ENCODE measurements at regions not wholly inside any gene's neighbourhood (a gene's known extent, or its start where the extent isn't known, plus 50 kb on each side); places are given as distances from the start of the nearest gene placed in this dataset.
"Not testable (repeated sequence)": the region's sequence is repeated elsewhere in the genome, so short reads cannot be mapped to it uniquely, and the experiment has no call there.

- no peak for DNase-seq
Measured at GRCh38 chr3:84275532-84275931, 683.3 kb upstream of the CADM2 start.

DNA sequence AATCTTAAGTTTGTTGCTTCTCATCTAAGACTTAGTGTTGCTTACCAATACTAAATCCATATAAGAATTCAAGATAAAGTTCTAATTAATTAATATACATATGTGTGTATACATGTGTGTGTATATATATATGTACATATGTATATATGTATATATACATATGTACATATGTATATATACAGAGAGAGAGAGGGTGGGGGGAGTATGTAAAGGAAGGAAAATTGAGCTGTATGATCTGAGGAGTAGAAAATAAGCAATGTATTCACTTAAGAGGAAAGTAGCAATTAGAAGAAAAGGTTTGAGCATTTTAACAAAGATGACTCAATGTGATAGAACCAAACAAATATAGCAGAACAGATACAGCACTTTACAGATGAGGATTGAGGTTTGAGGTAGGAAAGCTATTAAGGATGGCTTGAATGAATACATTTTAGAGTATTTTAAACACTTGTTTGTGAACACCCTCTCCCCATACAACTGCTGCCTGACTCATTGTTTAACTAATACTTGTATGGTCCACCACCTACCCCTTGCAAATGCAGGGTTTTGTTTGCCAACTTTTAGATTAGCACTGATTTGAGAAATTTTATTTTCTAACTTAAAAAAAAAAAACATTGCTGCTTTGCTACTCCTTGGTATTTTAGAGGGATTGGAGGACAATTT, 681.1 kb upstream of the CADM2 start:
- no peak for DNase-seq

DNA sequence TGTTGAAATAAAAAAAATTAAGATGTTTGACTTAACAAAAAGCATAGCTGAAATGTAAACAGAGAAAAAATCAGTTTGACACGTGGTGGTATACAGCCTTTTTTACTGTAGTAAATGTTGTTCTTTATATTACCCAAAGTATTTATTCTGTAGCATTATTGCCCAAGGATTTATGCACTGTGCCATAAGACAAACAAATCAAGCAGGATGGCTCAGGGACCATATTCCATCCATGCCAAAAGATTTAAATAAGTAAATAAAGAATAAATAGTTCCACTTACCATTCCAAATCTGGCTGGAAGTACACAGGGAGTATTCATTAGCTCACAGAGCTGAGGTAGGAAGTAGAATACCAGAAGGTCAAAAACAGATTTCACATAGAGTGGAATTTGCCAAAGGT, 666.7 kb upstream of the CADM2 start:
- no peak for DNase-seq

- DNase-seq: no peak
Measured at GRCh38 chr3:84299329-84299728, 659.5 kb upstream of the CADM2 start.

DNA sequence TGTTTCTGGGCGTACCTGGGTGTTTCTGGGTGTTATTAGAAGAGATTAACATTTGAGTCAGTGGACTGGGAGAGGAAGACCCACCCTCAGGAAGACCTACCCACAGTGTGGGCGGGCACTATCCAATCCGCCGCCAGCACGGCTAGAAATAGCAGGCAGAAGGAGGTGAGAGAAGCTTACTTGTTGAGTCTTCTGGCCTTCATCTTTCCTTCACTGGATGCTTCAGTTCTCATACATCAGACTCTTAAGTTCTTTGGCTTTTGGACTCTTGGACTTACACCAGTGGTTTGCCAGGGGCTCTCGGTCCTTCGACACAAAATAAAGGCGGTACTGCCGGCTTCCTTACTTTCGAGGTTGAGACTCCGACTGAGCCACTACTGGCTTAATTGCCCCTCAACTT, 654.6 kb upstream of the CADM2 start:
- DNase-seq: no peak

DNA sequence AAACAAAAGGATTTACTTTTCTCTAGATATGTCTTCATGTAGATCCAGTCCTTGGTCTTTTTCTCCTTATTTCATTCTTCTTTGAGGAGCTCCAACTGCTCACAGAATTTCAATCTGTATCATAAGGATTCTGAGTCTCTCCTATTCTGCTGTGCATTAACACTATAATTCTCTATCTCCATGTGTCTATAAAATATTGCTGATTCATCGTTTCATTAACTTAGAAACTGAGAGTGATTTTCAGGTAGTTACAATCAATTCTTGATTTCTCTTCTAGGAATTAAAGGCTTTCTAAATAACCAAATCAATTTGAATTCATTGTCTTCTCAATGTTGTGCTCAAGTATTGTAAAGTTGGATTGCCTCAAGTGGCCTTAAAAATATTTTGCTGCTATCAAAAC, 651.5 kb upstream of the CADM2 start:
- no peak for DNase-seq

DNA sequence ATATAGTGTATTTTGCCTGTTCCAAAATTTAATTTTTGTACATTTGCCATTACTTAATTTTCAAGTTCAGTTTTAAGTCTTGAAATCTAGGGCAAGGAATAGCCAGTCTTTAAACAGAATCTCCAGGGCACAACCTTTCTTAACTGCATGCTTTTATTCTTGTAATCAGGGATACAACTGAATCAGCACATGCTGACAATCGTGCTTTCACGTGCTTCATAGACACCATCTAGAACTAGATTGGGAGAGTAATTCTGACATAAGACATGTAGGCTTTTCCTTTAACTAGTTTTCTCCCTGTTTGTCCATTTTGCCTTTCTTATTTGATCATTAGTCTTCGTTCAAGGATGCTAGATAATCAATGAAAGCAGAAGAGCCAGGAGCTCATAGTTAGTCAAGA, 650.4 kb upstream of the CADM2 start:
- DNase-seq: no peak

GRCh38 chr3:84318273-84318809, 640.4 kb upstream of the CADM2 start:
- no peak for DNase-seq

DNA sequence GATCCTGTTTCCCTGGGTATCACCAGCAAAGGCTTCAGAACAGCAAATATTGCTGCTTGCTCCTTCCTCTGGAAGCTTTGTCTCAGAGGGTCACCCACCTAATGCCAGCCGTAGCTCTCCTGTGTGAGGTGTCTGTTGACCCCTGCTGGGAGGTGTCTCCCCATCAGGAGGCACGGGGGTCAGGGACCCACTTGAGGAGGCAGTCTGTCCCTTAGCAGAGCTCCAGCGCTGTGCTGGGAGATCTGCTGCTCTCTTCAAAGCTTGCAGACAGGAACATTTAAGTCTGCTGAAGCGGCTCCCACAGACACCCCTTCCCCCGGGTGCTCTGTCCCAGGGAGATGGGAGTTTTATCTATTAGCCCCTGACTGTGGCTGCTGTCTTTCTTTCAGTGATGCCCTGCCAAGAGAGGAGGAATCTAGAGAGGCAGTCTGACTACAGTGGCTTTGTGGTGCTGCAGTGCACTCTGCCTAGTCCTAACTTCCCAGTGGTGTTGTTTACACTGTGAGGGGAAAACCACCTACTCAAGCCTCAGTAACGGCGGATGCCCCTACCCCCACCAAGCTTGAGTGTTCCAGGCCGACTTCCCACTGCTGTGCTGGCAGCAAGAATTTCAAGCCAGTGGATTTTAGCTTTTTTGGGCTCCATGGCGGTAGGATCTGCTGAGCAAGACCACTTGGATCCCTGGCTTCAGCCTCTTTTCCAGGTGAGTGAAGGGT, 593.1 kb upstream of the CADM2 start:
- not testable (repeated sequence) for DNase-seq

Measured in fibroblast of skin of abdomen (primary cell).